Stimulated activated CD8-positive, alpha-beta memory T cell treated with anti-CD3 and anti-CD28 coated beads, Interleukin-4, amount 100 ng/mL, for 4 hours (primary cell): ENCODE measurements at regions not wholly inside any gene's neighbourhood (a gene's known extent, or its start where the extent isn't known, plus 50 kb on each side); places are given as distances from the start of the nearest gene placed in this dataset.

Experiments used
- DNase-seq, 2 donors: peaks; one replicate each; pipeline ENCODE4 v3.0.0-alpha.2; 2020; ENCODE audit warnings: low read depth in 2 of 2, low spot score in 1 of 2

- DNase-seq = no peak
These were observed 301.0 kb downstream of the PTEN start for GRCh38 chr10:88164471-88164870.

- no peak for DNase-seq
These were observed 302.4 kb downstream of the PTEN start for GRCh38 chr10:88165849-88166271.

DNA sequence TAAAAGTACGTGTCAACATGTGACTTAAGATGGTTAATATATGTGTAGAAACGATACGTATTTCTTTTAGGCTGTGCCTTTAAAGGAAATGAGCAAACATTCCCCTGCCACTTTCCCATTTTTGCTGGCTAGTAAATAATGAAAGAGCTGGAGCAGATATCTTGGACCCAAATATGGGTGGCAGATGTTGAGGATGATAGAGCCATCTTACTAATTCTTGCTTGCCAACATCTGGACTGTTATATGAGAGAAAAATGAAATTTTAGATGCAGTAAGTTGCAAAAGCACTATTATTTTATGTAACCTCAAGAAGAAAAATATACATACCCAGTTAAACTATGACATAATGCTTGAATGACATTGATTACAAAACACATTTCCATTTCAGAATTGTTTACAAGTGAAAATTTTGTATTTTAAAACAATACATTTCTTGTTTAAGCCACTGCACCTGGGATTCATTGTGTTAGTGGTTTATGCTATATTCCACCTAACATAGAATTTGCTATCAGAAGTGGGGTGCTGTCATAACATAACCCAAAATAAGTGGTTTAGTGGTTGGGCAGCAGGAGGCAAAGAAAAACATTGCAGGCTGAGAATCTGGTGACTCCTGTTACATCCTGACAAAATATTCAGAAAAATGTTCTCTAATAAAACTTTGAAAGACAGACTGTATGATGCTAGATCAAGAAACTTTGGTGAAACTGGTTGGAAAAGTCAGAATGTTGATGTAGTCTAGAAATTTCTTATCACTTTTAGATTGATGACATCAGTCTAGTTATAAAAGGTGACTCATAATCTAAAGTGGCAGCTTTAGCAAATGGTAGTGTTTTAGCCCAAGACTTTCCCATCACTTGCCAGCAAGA lies 305.0 kb downstream of the PTEN start:
- DNase-seq = no peak

DNA sequence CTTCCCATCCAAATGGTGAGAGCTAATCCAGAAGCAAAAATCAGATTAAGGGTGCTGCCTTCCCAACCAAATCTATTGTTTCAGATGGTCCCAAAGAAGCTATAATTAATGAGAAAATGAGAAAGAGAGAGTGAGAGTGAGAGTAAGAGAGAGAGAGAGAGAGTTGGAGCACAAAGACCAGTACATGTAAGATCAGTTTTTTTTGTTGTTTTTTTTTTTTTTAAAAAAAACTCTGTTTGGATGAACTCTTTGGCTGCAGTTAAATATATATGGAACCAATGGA lies 305.6 kb downstream of the PTEN start:
- no peak for DNase-seq

GRCh38 chr10:88170628-88171027 lies 307.2 kb downstream of the PTEN start:
- no peak for DNase-seq

- DNase-seq = no peak
These were observed 308.7 kb downstream of the PTEN start for GRCh38 chr10:88172159-88172558.

DNA sequence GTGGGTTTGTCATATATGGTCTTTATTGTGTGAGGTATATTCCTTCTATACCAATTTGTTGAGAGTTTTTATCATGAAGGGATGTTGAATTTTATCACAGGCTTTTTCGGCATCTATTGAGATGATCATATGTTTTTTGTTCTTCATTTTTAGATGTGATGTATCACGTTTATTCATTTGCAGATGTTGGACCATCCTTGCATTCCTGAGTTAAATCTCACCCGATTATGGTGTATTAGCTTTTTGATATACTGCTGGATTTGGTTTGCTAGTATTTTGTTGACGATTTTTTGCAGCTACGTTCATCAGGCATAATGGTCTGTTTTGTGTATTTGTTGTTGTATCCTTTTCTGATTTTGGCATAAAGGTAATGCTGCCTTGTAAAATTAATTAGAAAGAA lies 311.0 kb downstream of the PTEN start:
- DNase-seq = no peak

GRCh38 chr10:88178758-88179157 lies 315.3 kb downstream of the PTEN start:
- no peak for DNase-seq

DNA sequence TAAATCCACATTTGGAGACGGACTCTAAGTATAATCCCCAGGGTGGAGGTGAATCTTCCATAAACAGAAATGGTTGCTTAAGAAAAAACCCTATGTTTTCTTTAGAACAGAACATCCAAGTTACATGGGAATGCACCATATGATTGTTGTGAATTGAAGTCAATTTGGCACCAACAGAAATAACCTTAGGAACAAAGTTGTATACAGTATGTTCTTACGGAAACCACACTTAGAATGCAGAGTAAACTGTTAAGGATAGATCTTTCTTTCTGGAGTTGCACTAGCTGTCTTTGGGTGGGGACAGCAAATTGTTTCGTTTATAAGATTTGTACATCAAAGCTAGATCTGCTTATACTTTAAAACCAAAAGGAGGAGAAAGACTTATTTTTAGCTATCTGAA lies 316.4 kb downstream of the PTEN start:
- no peak for DNase-seq

DNA sequence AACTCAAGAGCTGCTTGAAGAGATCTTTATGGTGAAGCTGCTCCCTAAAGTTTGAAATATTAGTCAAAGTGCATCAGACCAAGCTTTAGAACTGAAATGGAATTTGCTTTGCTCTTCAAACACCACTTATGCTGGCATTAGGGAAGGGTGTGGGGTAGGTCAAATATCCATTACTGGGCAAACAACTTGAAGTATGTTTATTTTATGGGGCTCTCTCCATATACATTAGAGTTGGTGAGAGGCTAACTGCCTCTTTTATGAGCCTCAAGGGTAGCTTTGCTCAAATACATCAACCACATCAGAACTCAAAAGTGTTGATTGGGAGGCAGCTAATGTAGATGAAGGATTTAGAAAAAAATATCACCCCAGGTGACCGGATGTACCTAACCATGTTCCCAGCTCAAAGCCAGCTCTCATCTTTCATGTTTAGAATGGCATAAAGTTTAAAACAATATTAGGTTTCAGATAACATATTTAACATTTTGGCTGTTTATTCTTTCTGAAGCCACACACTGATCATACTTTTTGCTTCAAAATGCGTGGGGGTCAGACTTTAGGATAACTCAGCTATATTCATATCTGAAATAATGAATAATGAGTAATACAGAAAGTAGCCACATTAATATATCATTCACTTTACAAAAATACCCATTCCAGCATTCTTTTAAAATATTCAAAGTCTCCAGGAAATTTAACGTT lies 318.6 kb downstream of the PTEN start:
- DNase-seq = no peak

GRCh38 chr10:88182601-88182930 lies 319.1 kb downstream of the PTEN start:
- no peak for DNase-seq

GRCh38 chr10:88184543-88185297 lies 321.3 kb downstream of the PTEN start:
- DNase-seq = no peak

DNA sequence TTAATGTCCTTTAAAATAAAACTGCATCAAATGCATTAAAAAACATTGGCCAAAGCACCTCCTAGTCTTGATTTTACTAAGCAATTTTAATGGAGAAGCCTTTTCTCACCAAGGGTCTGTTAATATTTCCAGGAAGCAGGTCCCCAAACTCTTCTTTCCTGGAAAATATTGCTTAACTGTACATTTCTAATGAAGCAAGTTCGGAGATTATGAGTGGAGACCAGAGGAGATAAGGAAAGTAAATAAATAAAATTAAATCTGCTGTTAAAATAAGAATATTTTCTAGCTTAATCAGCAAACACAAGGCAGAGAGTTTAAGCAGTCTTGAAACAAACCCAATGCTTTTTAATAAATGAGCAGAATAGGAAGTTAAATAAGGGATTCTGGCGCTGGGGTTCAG lies 322.4 kb downstream of the PTEN start:
- no peak for DNase-seq

DNA sequence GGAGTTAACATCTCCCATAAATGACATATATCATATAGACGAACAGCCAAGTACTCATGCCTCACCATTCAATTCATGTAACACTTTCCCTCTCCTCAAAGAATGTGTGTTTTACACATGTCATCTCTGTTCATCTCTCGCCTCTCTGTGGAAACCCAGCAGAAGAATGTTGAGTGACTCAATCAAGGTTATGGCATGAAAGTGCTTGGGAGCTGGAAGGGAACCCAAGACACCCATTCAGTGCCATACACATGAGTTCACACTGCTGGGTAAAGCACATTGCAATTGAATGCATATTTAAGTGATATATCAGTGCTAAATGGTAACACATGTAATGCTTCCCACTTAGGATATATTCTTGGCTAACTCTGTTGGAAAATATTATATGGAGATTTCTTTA lies 322.9 kb downstream of the PTEN start:
- no peak for DNase-seq

- DNase-seq = no peak
These were observed 324.0 kb downstream of the PTEN start for GRCh38 chr10:88187472-88187871.

GRCh38 chr10:88190123-88190522 lies 326.7 kb downstream of the PTEN start:
- DNase-seq = no peak

DNA sequence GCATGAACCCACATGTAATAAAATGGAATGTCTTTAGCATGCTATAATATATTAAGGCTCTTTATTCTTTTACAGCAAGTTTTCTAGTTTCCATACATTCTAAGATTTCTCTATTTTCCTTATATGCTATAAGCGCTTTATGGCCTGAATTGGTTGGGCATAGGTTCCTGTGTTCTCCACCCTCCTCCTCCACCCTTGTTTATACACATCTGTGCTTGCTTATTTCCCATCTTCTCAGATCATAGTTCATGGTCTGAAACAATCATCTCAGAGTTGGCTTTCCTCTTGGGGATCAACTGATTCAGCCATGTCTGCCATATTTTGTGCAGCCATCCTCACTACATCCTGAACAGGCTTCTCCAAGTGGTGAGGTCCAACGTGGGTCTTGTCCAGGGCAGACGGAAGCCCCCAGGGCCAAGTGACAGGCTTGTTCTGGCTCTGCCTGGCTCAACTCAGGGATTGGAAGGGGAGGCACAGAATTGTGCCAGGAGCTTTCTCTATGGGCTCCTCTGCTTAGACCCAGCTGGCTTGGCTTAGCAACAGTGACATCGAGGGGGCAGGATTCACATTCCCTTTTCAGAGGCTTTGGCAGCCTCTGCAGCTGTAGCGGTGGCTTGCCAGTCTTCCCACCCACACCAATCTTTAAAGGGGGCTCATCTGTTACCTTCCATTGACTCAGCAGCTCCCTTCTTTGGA lies 327.3 kb downstream of the PTEN start:
- DNase-seq = no peak

GRCh38 chr10:88193018-88193417 lies 329.6 kb downstream of the PTEN start:
- DNase-seq = no peak

GRCh38 chr10:88194041-88194887 lies 330.8 kb downstream of the PTEN start:
- peak in 1 of 2 donors; percentile 9 for DNase-seq

DNA sequence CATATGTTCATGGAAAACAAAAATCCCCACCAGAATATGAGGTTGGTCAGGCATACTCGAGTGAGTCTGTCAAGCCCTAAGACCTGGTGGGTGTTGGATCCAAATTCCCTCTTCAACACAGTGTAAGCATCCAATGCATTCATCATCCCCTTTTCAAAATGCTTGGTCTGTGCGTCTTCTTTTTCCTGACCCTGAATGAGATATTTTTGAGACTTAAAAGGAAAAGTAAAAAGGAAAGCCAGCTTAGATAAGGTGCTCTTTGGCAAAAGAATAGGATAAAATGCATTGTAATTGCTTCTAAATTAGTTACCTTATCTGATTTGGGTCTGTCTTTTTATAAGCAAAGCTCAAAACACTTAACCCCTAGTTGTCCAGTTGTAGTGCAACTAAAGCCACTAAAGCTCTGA lies 331.5 kb downstream of the PTEN start:
- no peak for DNase-seq

- DNase-seq = no peak
These were observed 332.4 kb downstream of the PTEN start for GRCh38 chr10:88195841-88196240.
